ENCODE measurements at regions not wholly inside any gene's neighbourhood (a gene's known extent, or its start where the extent isn't known, plus 50 kb on each side); places are given as distances from the start of the nearest gene placed in this dataset.

- TF ChIP-seq CTCF (IDR thresholded peaks at IDR 0.05; ENCODE audit: low read depth, low read length) (no peak), POLR2A (IDR thresholded peaks at IDR 0.05; ENCODE audit: extremely low read depth, insufficient read length) (no peak), MYC (IDR thresholded peaks at IDR 0.05; ENCODE audit: low read depth, low read length) (no peak)
Measured at GRCh38 chr22:26746311-26746710, 88.9 kb downstream of the MIAT start.

Measured in NB4 (cell line).